ENCODE measurements at regions not wholly inside any gene's neighbourhood (a gene's known extent, or its start where the extent isn't known, plus 50 kb on each side); places are given as distances from the start of the nearest gene placed in this dataset.

DNA sequence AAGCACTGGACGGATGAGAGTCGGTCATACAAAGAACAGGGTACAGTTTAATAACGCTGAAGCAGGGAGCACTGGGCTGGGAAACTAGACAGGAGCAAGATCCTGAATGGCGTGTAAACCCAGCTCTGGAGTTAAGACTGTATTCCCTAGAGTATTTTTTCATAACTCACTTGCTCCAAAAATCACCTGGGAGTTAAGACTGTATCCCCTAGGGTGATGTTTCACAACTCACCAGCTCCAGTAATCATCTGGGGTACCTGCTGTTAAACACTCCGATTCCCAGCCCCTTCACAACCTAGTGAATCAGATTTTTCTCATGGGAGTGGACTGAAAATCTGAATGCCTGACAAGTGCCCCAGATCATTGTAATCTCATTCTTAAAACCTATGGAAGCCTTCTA lies 123.2 kb downstream of the MAB21L3 start:
- in situ Hi-C loops (cut with HindIII; ENCODE audit: extremely low pct_ligation_motif_present, low pct_unique_long_range_greater_than_20kb), result no loop called here
- no peak overlapping the region for H3K4me3 ChIP-seq (replicated peaks in 1 of 3; ENCODE audit: insufficient read depth in 1 of 3, low read depth in 2 of 3, low read length in 3 of 3)
- CTCF ChIA-PET (ENCODE audit: low intra/inter-chr PET ratio, low total read pairs), result no interaction called here

DNA sequence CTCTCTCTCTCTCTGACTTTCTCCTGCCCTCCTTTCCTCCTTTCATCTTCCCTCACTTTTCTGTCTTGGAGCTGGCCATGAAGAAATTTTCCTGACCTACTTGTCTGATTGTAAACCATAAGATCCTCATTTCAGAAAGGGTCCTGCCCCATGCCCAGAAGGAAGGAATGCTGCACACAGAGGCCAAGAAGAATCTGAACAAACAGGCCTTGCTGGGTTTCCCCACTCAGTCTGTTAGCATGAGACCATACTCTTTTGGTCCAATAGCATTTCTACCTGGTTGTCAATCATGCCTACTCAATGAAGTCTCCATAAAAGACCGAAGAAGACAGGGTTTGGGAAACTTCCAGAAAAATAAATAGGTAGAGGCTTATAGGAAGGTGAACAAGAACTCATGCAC lies 128.7 kb downstream of the MAB21L3 start:
- 0% methylated on average over 1 of the region's 1 CpG for WGBS (ENCODE audit: low lambda C conversion rate)
- in situ Hi-C loops (cut with HindIII; ENCODE audit: extremely low pct_ligation_motif_present, low pct_unique_long_range_greater_than_20kb), result no loop called here
- intact Hi-C loops (cut with micrococcal nuclease; ENCODE audit: unreplicated experiment), result no loop called here
- Histone ChIP-seq H3K9ac (ENCODE audit: insufficient read depth, low read depth, low read length) (no peak overlapping the region), H3K27me3 (ENCODE audit: control insufficient read depth in 1 of 2, insufficient read depth in 2 of 2, low read length in 2 of 2) (peaks cover 1 to 20% of the 10 kb centered on the region in 2 experiments; a peak in 4 of 5 replicates), H3K36me3 (replicated peaks in 1 of 2; ENCODE audit: control insufficient read depth in 1 of 2, insufficient read depth in 2 of 2, low read length in 2 of 2) (no peaks in the 10 kb centered on the region), H3K4me2 (ENCODE audit: low read depth, low read length) (no peak overlapping the region), H3K4me3 (replicated peaks in 1 of 3; ENCODE audit: insufficient read depth in 1 of 3, low read depth in 2 of 3, low read length in 3 of 3) (no peak overlapping the region), H3K9me3 (ENCODE audit: low read length) (no peaks in the 10 kb centered on the region), H2AFZ (ENCODE audit: low read length) (no peak overlapping the region), H3K79me2 (ENCODE audit: insufficient read depth, low read length) (no peaks in the 10 kb centered on the region), H4K20me1 (ENCODE audit: insufficient read depth, low read length) (no peaks in the 10 kb centered on the region), H3K4me1 (ENCODE audit: insufficient read depth, low read length) (no peaks in the 10 kb centered on the region), H3K27ac (ENCODE audit: extremely low read length, insufficient read depth, low read length) (no peak overlapping the region)
- no peak for ATAC-seq
- ChIA-PET POLR2A (no interaction called here), CTCF (ENCODE audit: low intra/inter-chr PET ratio, low total read pairs) (no interaction called here)
- TF ChIP-seq DNMT1 (CRISPR knock-in tag; IDR thresholded peaks at IDR 0.05) (no peak), HNF4G (IDR thresholded peaks at IDR 0.05; ENCODE audit: borderline replicate concordance, low read depth, low read length) (no peak), HNF4G (CRISPR knock-in tag; IDR thresholded peaks at IDR 0.05; ENCODE audit: borderline replicate concordance, low read depth) (no peak), SIX1 (CRISPR knock-in tag; IDR thresholded peaks at IDR 0.05; ENCODE audit: borderline replicate concordance) (no peak), ZSCAN9 (CRISPR knock-in tag; IDR thresholded peaks at IDR 0.05; ENCODE audit: borderline replicate concordance) (no peak)
- TF ChIP-seq, protein P1, sequence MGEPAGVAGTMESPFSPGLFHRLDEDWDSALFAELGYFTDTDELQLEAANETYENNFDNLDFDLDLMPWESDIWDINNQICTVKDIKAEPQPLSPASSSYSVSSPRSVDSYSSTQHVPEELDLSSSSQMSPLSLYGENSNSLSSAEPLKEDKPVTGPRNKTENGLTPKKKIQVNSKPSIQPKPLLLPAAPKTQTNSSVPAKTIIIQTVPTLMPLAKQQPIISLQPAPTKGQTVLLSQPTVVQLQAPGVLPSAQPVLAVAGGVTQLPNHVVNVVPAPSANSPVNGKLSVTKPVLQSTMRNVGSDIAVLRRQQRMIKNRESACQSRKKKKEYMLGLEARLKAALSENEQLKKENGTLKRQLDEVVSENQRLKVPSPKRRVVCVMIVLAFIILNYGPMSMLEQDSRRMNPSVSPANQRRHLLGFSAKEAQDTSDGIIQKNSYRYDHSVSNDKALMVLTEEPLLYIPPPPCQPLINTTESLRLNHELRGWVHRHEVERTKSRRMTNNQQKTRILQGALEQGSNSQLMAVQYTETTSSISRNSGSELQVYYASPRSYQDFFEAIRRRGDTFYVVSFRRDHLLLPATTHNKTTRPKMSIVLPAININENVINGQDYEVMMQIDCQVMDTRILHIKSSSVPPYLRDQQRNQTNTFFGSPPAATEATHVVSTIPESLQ (CRISPR knock-in tag; conservative IDR thresholded peaks at IDR 0.05), result no peak
- TF ChIP-seq, protein P2, sequence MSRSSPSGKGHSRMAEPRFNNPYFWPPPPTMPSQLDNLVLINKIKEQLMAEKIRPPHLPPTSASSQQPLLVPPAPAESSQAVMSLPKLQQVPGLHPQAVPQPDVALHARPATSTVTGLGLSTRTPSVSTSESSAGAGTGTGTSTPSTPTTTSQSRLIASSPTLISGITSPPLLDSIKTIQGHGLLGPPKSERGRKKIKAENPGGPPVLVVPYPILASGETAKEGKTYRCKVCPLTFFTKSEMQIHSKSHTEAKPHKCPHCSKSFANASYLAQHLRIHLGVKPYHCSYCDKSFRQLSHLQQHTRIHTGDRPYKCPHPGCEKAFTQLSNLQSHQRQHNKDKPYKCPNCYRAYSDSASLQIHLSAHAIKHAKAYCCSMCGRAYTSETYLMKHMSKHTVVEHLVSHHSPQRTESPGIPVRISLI (CRISPR knock-in tag; IDR thresholded peaks at IDR 0.05; ENCODE audit: borderline replicate concordance), result no peak
- DNase-seq (ENCODE audit: low spot score), result no peak
- no TSS peak for BruUV-seq (replicated peaks)
- no peak for FAIRE-seq

More for the DNA sequence above, 123.2 kb downstream of the MAB21L3 start:
- H2AFZ ChIP-seq (ENCODE audit: low read length), result no peak overlapping the region
- DNase-seq (ENCODE audit: low spot score) (no peak), ATAC-seq (no peak), FAIRE-seq (no peak)
- H3K27me3 ChIP-seq (ENCODE audit: control insufficient read depth in 1 of 2, insufficient read depth in 2 of 2, low read length in 2 of 2), result peaks cover 1 to 23% of the 10 kb centered on the region in 2 experiments; a peak in 4 of 5 replicates
- no TSS peak for BruUV-seq (replicated peaks)
- WGBS (ENCODE audit: low lambda C conversion rate), result 66% methylated on average over 5 of the region's 5 CpGs
- intact Hi-C loops (cut with micrococcal nuclease; ENCODE audit: unreplicated experiment), result loop anchor here (5.0 kb wide), 1 partner anchor 253 kb away; no protein-coding TSS in a partner anchor
- H3K79me2 ChIP-seq (ENCODE audit: insufficient read depth, low read length), result no peaks in the 10 kb centered on the region
- H4K20me1 ChIP-seq (ENCODE audit: insufficient read depth, low read length), result no peaks in the 10 kb centered on the region
- no peaks in the 10 kb centered on the region for H3K9me3 ChIP-seq (ENCODE audit: low read length)
- TF ChIP-seq MYNN (CRISPR knock-in tag; IDR thresholded peaks at IDR 0.05; ENCODE audit: low read depth), result no peak
- no peak for TF ChIP-seq ZNF30 (CRISPR knock-in tag; IDR thresholded peaks at IDR 0.05)
- TF ChIP-seq ZNF839 (CRISPR knock-in tag; IDR thresholded peaks at IDR 0.05; ENCODE audit: borderline replicate concordance), result no peak
- no peak for TF ChIP-seq ZNF557 (CRISPR knock-in tag; IDR thresholded peaks at IDR 0.05)
- TF ChIP-seq ERF (CRISPR knock-in tag; IDR thresholded peaks at IDR 0.05), result no peak
- no peak for TF ChIP-seq POLR2AphosphoS2 (IDR thresholded peaks at IDR 0.05; ENCODE audit: low read depth, low read length)
- TF ChIP-seq, protein P3, sequence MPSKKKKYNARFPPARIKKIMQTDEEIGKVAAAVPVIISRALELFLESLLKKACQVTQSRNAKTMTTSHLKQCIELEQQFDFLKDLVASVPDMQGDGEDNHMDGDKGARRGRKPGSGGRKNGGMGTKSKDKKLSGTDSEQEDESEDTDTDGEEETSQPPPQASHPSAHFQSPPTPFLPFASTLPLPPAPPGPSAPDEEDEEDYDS (CRISPR knock-in tag; IDR thresholded peaks at IDR 0.05), result no peak
- TF ChIP-seq FOXK1 (CRISPR knock-in tag; IDR thresholded peaks at IDR 0.05; ENCODE audit: borderline replicate concordance, low read depth), result no peak
- TF ChIP-seq MTA3 (CRISPR knock-in tag; IDR thresholded peaks at IDR 0.05), result no peak
- POLR2A ChIA-PET, result no interaction called here
- H3K4me2 ChIP-seq (ENCODE audit: low read depth, low read length), result no peak overlapping the region
- H3K4me1 ChIP-seq (ENCODE audit: insufficient read depth, low read length), result no peaks in the 10 kb centered on the region
- no peaks in the 10 kb centered on the region for H3K36me3 ChIP-seq (replicated peaks in 1 of 2; ENCODE audit: control insufficient read depth in 1 of 2, insufficient read depth in 2 of 2, low read length in 2 of 2)
- H3K9ac ChIP-seq (ENCODE audit: insufficient read depth, low read depth, low read length), result no peak overlapping the region
- H3K27ac ChIP-seq (ENCODE audit: extremely low read length, insufficient read depth, low read length), result no peak overlapping the region
